Neuronal stem cell (in vitro differentiated cells): ENCODE measurements at regions not wholly inside any gene's neighbourhood (a gene's known extent, or its start where the extent isn't known, plus 50 kb on each side); places are given as distances from the start of the nearest gene placed in this dataset.

Experiments used
- DNase-seq: peaks from one replicate; pipeline ENCODE4 v3.0.0-alpha.2; 2013; ENCODE audit warnings: low spot score
- H2AFZ ChIP-seq: one replicate; pipeline ENCODE4 v1.6.1; 2013; ENCODE audit warnings: mild to moderate bottlenecking, low read length, inconsistent platforms
- H2AK5ac ChIP-seq: 2 replicates; pipeline ENCODE4 v1.6.1; 2013; ENCODE audit warnings: low read depth, mild to moderate bottlenecking, inconsistent platforms, low read length, moderate library complexity, mixed read lengths
- H2BK120ac ChIP-seq: 2 replicates; pipeline ENCODE4 v1.6.1; 2013; ENCODE audit warnings: low read depth, mild to moderate bottlenecking, inconsistent platforms, low read length, moderate library complexity, mixed read lengths
- H2BK12ac ChIP-seq: one replicate; pipeline ENCODE4 v1.6.1; 2013; ENCODE audit warnings: low read length, inconsistent platforms
- H2BK15ac ChIP-seq: 2 replicates; pipeline ENCODE4 v1.6.1; 2013; ENCODE audit warnings: mild to moderate bottlenecking, low read length, inconsistent platforms, mixed read lengths
- H2BK5ac ChIP-seq: one replicate; pipeline ENCODE4 v1.6.1; 2013; ENCODE audit warnings: inconsistent platforms, mild to moderate bottlenecking, low read length, moderate library complexity
- H3K14ac ChIP-seq: one replicate; pipeline ENCODE4 v1.6.1; 2013; ENCODE audit warnings: low read length, inconsistent platforms
- H3K18ac ChIP-seq: 2 replicates; pipeline ENCODE4 v1.6.1; 2013; ENCODE audit warnings: low read length, inconsistent platforms
- H3K23ac ChIP-seq: 2 replicates; pipeline ENCODE4 v1.6.1; 2013; ENCODE audit warnings: low read depth, mild to moderate bottlenecking, mixed read lengths, low read length, inconsistent platforms; ENCODE audit not compliant: poor library complexity
- H3K27ac ChIP-seq: replicated peaks from 3 replicates; pipeline ENCODE4 v1.5.1; 2013; ENCODE audit warnings: low read length, inconsistent platforms
- H3K27me3 ChIP-seq, 3 experiments: 2 replicates each; pipeline ENCODE4 v1.6.1; 2013; ENCODE audit warnings: low read length in 3 of 3, mild to moderate bottlenecking in 2 of 3, inconsistent platforms in 1 of 3, low read depth in 1 of 3, mixed read lengths in 1 of 3, moderate library complexity in 1 of 3; ENCODE audit not compliant: control insufficient read depth in 3 of 3, insufficient read depth in 3 of 3
- H3K36me3 ChIP-seq, 2 donors: replicated peaks in 1 of 2; 2 replicates each; pipeline ENCODE4 v1.6.1; 2013; ENCODE audit warnings: low read length in 2 of 2; ENCODE audit not compliant: control insufficient read depth in 2 of 2, insufficient read depth in 2 of 2
- H3K4ac ChIP-seq: 2 replicates; pipeline ENCODE4 v1.6.1; 2013; ENCODE audit warnings: inconsistent platforms, mild to moderate bottlenecking, low read length, moderate library complexity
- H3K4me1 ChIP-seq, 2 donors: 1 replicate in 1 of 2; 2 replicates in 1 of 2; pipeline ENCODE4 v1.6.1; 2013; ENCODE audit warnings: low read length in 2 of 2, low read depth in 1 of 2; ENCODE audit not compliant: control insufficient read depth in 2 of 2, insufficient read depth in 1 of 2
- H3K4me2 ChIP-seq: one replicate; pipeline ENCODE4 v1.6.1; 2013; ENCODE audit warnings: mild to moderate bottlenecking, low read length, inconsistent platforms; ENCODE audit not compliant: insufficient read depth, poor library complexity, severe bottlenecking
- H3K4me3 ChIP-seq, 2 donors: 2 replicates each; pipeline ENCODE4 v1.5.1; 2013; ENCODE audit warnings: low read length in 2 of 2, mild to moderate bottlenecking in 2 of 2, inconsistent platforms in 1 of 2, moderate library complexity in 1 of 2
- H3K79me1 ChIP-seq: one replicate; pipeline ENCODE4 v1.6.1; 2013; ENCODE audit warnings: low read depth, mild to moderate bottlenecking, inconsistent platforms, low read length, moderate library complexity
- H3K9ac ChIP-seq: one replicate; pipeline ENCODE4 v1.6.1; 2013; ENCODE audit warnings: mild to moderate bottlenecking, low read depth, low read length, inconsistent platforms; ENCODE audit not compliant: poor library complexity
- H3K9me3 ChIP-seq, 2 donors: replicated peaks in 1 of 2; 2 replicates each; pipeline versions ENCODE3 to v1.6.1; 2013; ENCODE audit warnings: low read length in 2 of 2, mild to moderate bottlenecking in 2 of 2, inconsistent platforms in 1 of 2, low read depth in 1 of 2, mixed read lengths in 1 of 2, moderate library complexity in 1 of 2; ENCODE audit not compliant: control insufficient read depth in 2 of 2, insufficient read depth in 1 of 2
- H4K8ac ChIP-seq: one replicate; pipeline ENCODE4 v1.6.1; 2013; ENCODE audit warnings: low read depth, mild to moderate bottlenecking, inconsistent platforms, low read length, moderate library complexity
- H4K91ac ChIP-seq: one replicate; pipeline ENCODE4 v1.6.1; 2013; ENCODE audit warnings: low read length, low read depth, mild to moderate bottlenecking, inconsistent platforms; ENCODE audit not compliant: poor library complexity
- WGBS, 2 donors: extraction: QIAGEN DNeasy Blood & Tissue Kit; methylation state at CpG; one replicate each; pipeline ENCODE4 v1.1.7; 2013; ENCODE audit warnings: missing lambda C conversion rate in 2 of 2, mixed read lengths in 1 of 2; ENCODE audit not compliant: insufficient read length in 2 of 2, insufficient replicate concordance in 1 of 2; ENCODE audit errors: extremely low coverage in 2 of 2; 5-methylcytosine and 5-hydroxymethylcytosine counted together

DNA sequence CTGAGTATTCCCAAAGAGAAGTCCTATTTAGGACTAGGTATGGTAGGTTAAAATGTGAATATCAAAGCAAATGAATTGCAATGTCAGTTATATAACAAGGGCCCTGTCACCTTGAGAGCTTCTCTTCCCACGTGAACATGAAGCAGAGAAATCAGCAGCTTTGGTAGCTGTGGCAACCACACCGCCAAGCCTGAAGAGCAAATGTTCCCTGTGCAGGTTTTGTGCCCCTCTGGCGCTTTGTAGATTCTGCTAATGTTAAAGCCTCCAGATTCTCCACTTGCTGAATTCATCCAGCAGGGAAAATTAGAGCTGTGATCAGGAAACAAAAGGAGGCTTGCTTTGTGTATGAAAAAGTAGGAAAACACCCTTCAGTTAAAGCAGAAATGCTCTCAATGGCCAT, 322.6 kb downstream of the RBM43 start:
- Histone ChIP-seq H3K9me3 (peaks cover 0 to 2% of the 10 kb centered on the region in 2 donors), H2BK120ac (no peak overlapping the region), H3K27me3 (no peaks in the 10 kb centered on the region), H3K9ac (no peak overlapping the region), H2AFZ (peak overlapping the region; percentile 28), H3K79me1 (no peaks in the 10 kb centered on the region), H3K36me3 (no peaks in the 10 kb centered on the region), H3K14ac (no peak overlapping the region), H3K4me3 (no peak overlapping the region), H3K27ac (no peak overlapping the region), H2BK12ac (no peak overlapping the region), H3K4me1 (no peaks in the 10 kb centered on the region), H3K4me2 (no peak overlapping the region), H2BK5ac (no peak overlapping the region), H3K18ac (no peak overlapping the region), H4K8ac (no peak overlapping the region), H3K23ac (no peak overlapping the region), H4K91ac (no peak overlapping the region), H3K4ac (no peak overlapping the region), H2BK15ac (no peak overlapping the region), H2AK5ac (no peak overlapping the region)
- WGBS, 2 donors = no CpG with 5 or more reads among the region's 3 CpGs
- no peak for DNase-seq

DNA sequence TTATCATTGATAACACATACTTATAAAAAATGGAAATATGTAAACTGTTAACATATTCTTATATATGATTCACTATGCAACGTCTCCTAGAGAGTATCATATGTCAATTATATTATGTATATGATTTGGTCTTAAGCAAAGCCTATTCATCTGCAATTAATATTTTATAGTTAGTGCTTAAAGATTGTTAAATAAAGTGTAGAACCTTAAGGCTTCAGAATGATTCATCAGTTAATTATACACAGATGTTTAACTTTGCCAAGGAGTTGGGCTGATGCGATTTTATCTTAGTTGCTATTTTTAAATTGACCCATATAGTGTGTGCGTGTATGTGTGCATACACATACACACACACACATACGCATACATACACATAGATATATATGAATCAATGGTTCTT, 323.1 kb downstream of the RBM43 start:
- no peak overlapping the region for H2BK5ac ChIP-seq
- no peak overlapping the region for H3K23ac ChIP-seq
- H3K27me3 ChIP-seq = no peaks in the 10 kb centered on the region
- no peak overlapping the region for H3K9ac ChIP-seq
- H2AK5ac ChIP-seq = no peak overlapping the region
- no peaks in the 10 kb centered on the region for H3K36me3 ChIP-seq
- WGBS, 2 donors = no CpG with 5 or more reads among the region's 4 CpGs
- H3K9me3 ChIP-seq = peaks cover 0 to 2% of the 10 kb centered on the region in 2 donors
- no peak overlapping the region for H2BK12ac ChIP-seq
- no peak overlapping the region for H3K4me3 ChIP-seq
- no peak overlapping the region for H3K4me2 ChIP-seq
- H3K4ac ChIP-seq = no peak overlapping the region
- H3K4me1 ChIP-seq = no peaks in the 10 kb centered on the region
- H2BK15ac ChIP-seq = no peak overlapping the region
- no peak overlapping the region for H2BK120ac ChIP-seq
- DNase-seq = no peak
- no peak overlapping the region for H4K91ac ChIP-seq
- no peak overlapping the region for H3K27ac ChIP-seq
- no peak overlapping the region for H3K14ac ChIP-seq
- no peak overlapping the region for H3K18ac ChIP-seq
- H3K79me1 ChIP-seq = no peaks in the 10 kb centered on the region
- no peak overlapping the region for H4K8ac ChIP-seq
- no peak overlapping the region for H2AFZ ChIP-seq

DNA sequence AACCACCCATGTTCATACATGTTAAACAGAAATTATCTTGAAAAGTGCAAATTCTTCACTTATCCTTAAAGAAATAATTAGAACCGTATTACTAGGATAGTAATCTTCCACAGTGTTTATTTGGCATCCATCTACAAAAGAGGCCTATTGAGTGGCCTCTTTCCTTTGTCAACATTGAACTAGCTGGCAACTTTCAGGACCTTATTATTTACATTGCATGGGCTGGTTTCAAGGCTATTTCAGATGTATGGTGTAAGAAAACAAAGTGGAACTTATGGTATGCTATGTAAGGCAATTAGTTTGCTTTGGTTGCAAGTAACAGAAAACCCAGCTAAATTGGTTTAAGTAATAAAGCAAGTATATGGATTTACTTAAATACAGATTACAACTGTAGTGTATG, 324.6 kb downstream of the RBM43 start:
- Histone ChIP-seq H3K9ac (no peak overlapping the region), H2AFZ (no peak overlapping the region), H2BK120ac (no peak overlapping the region), H2BK15ac (no peak overlapping the region), H3K79me1 (no peaks in the 10 kb centered on the region), H3K14ac (no peak overlapping the region), H3K4me3 (no peak overlapping the region), H2BK5ac (no peak overlapping the region), H3K4me2 (no peak overlapping the region), H2AK5ac (no peak overlapping the region), H3K36me3 (no peaks in the 10 kb centered on the region), H4K91ac (no peak overlapping the region), H3K27ac (no peak overlapping the region), H3K4ac (no peak overlapping the region), H4K8ac (no peak overlapping the region), H3K23ac (no peak overlapping the region), H3K9me3 (peaks cover 0 to 2% of the 10 kb centered on the region in 2 donors), H3K18ac (no peak overlapping the region), H3K4me1 (peaks cover under 1 to 3% of the 10 kb centered on the region in 2 donors), H3K27me3 (no peaks in the 10 kb centered on the region), H2BK12ac (no peak overlapping the region)
- WGBS, 2 donors = no CpG with 5 or more reads among the region's 1 CpG
- DNase-seq = no peak

DNA sequence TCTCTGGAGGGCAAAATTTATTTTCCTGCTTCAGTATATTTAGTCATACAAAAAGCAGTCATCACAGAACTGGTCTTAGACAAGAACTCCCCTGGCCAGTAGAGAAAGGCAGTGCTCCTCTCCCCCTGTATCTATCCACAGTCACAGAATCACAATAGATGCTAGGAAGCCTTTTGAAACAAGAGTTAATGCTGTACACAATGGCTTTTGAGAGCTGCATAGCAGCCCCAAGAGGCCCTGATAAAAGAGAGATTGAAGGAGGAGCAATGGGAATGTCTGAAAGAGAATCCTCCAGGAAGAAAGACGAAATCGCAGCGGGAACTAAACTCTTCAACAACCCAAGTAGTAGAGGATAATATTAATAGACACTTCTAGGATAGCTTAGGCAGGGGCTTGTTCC, 330.2 kb downstream of the RBM43 start:
- H3K36me3 ChIP-seq = no peaks in the 10 kb centered on the region
- no peak overlapping the region for H2AK5ac ChIP-seq
- H2BK15ac ChIP-seq = no peak overlapping the region
- no peak overlapping the region for H3K14ac ChIP-seq
- no peak overlapping the region for H2BK120ac ChIP-seq
- H3K4me3 ChIP-seq = no peak overlapping the region
- H3K9ac ChIP-seq = no peak overlapping the region
- H3K4me2 ChIP-seq = peak overlapping the region; percentile 35
- no peak overlapping the region for H4K91ac ChIP-seq
- no CpG with 5 or more reads among the region's 3 CpGs for WGBS, 2 donors
- DNase-seq = peak; percentile 51
- H3K79me1 ChIP-seq = no peaks in the 10 kb centered on the region
- H3K9me3 ChIP-seq = no peaks in the 10 kb centered on the region
- H3K4me1 ChIP-seq = peaks cover 6 to 8% of the 10 kb centered on the region in 2 donors
- H3K27ac ChIP-seq = peak overlapping the region; percentile 65
- no peak overlapping the region for H3K18ac ChIP-seq
- no peak overlapping the region for H2BK5ac ChIP-seq
- no peaks in the 10 kb centered on the region for H3K27me3 ChIP-seq
- H3K23ac ChIP-seq = no peak overlapping the region
- H2BK12ac ChIP-seq = no peak overlapping the region
- H2AFZ ChIP-seq = peak overlapping the region; percentile 62
- H3K4ac ChIP-seq = no peak overlapping the region
- H4K8ac ChIP-seq = no peak overlapping the region
